Activated CD8-positive, alpha-beta memory T cell treated with anti-CD3 and anti-CD28 coated beads for 1 hour (primary cell): ENCODE measurements at regions not wholly inside any gene's neighbourhood (a gene's known extent, or its start where the extent isn't known, plus 50 kb on each side); places are given as distances from the start of the nearest gene placed in this dataset.
"Not testable (repeated sequence)": the region's sequence is repeated elsewhere in the genome, so short reads cannot be mapped to it uniquely, and the experiment has no call there.

Source experiments
- DNase-seq, 2 donors: peaks; one replicate each; pipeline ENCODE4 v3.0.0-alpha.2; 2020; ENCODE audit warnings: low read depth in 1 of 2; ENCODE audit errors: extremely low read depth in 1 of 2

GRCh38 chr5:163248871-163249270 lies 188.5 kb upstream of the CCNG1 start:
- no peak for DNase-seq

- DNase-seq: no peak
Observed at GRCh38 chr5:163252950-163253349, 184.4 kb upstream of the CCNG1 start.

GRCh38 chr5:163259495-163259894 lies 177.9 kb upstream of the CCNG1 start:
- no peak for DNase-seq

GRCh38 chr5:163260471-163260870 lies 176.9 kb upstream of the CCNG1 start:
- DNase-seq: no peak

- no peak for DNase-seq
Observed at GRCh38 chr5:163260961-163261360, 176.4 kb upstream of the CCNG1 start.

- DNase-seq: no peak
Observed at GRCh38 chr5:163261647-163262269, 175.6 kb upstream of the CCNG1 start.

GRCh38 chr5:163266249-163266648 lies 171.1 kb upstream of the CCNG1 start:
- not testable (repeated sequence) for DNase-seq

GRCh38 chr5:163269624-163270023 lies 167.8 kb upstream of the CCNG1 start:
- DNase-seq: no peak

GRCh38 chr5:163276466-163276865 lies 160.9 kb upstream of the CCNG1 start:
- DNase-seq: no peak

- not testable (repeated sequence) for DNase-seq
Observed at GRCh38 chr5:163280897-163281296, 156.5 kb upstream of the CCNG1 start.

- no peak for DNase-seq
Observed at GRCh38 chr5:163281512-163281911, 155.9 kb upstream of the CCNG1 start.

- no peak for DNase-seq
Observed at GRCh38 chr5:163293836-163294235, 143.6 kb upstream of the CCNG1 start.

GRCh38 chr5:163303718-163304117 lies 133.7 kb upstream of the CCNG1 start:
- no peak for DNase-seq

- DNase-seq: no peak
Observed at GRCh38 chr5:163305655-163306054, 131.7 kb upstream of the CCNG1 start.

GRCh38 chr5:163306421-163306820 lies 131.0 kb upstream of the CCNG1 start:
- no peak for DNase-seq

- no peak for DNase-seq
Observed at GRCh38 chr5:163309914-163310313, 127.5 kb upstream of the CCNG1 start.

- DNase-seq: no peak
Observed at GRCh38 chr5:163310997-163311396, 126.4 kb upstream of the CCNG1 start.

- no peak for DNase-seq
Observed at GRCh38 chr5:163312598-163312997, 124.8 kb upstream of the CCNG1 start.

- not testable (repeated sequence) for DNase-seq
Observed at GRCh38 chr5:163313049-163313448, 124.3 kb upstream of the CCNG1 start.

GRCh38 chr5:163316374-163316773 lies 121.0 kb upstream of the CCNG1 start:
- not testable (repeated sequence) for DNase-seq

GRCh38 chr5:163318707-163319106 lies 118.7 kb upstream of the CCNG1 start:
- no peak for DNase-seq

GRCh38 chr5:163321511-163321910 lies 115.9 kb upstream of the CCNG1 start:
- no peak for DNase-seq
